ENCODE measurements at regions not wholly inside any gene's neighbourhood (a gene's known extent, or its start where the extent isn't known, plus 50 kb on each side); places are given as distances from the start of the nearest gene placed in this dataset.
"Not testable (repeated sequence)": the region's sequence is repeated elsewhere in the genome, so short reads cannot be mapped to it uniquely, and the experiment has no call there.

- DNase-seq: no peak
Observed at GRCh38 chr6:167690931-167691330, 135.8 kb upstream of the AFDN start.

GRCh38 chr6:167691533-167692312, 135.0 kb upstream of the AFDN start:
- no peak for DNase-seq

GRCh38 chr6:167693478-167693877, 133.2 kb upstream of the AFDN start:
- not testable (repeated sequence) for DNase-seq

- DNase-seq: no peak
Observed at GRCh38 chr6:167695831-167696230, 130.9 kb upstream of the AFDN start.

GRCh38 chr6:167696296-167696695, 130.4 kb upstream of the AFDN start:
- no peak for DNase-seq

- DNase-seq: no peak
Observed at GRCh38 chr6:167697316-167697715, 129.4 kb upstream of the AFDN start.

- no peak for DNase-seq
Observed at GRCh38 chr6:167698540-167698939, 128.2 kb upstream of the AFDN start.

GRCh38 chr6:167699141-167699931, 127.4 kb upstream of the AFDN start:
- peak; percentile 56 to 68 for DNase-seq

- no peak for DNase-seq
Observed at GRCh38 chr6:167700199-167700598, 126.5 kb upstream of the AFDN start.

- no peak for DNase-seq
Observed at GRCh38 chr6:167701010-167701409, 125.7 kb upstream of the AFDN start.

GRCh38 chr6:167702241-167702827, 124.4 kb upstream of the AFDN start:
- no peak for DNase-seq

- no peak for DNase-seq
Observed at GRCh38 chr6:167703347-167703746, 123.4 kb upstream of the AFDN start.

GRCh38 chr6:167703781-167704180, 122.9 kb upstream of the AFDN start:
- no peak for DNase-seq

GRCh38 chr6:167704396-167704901, 122.3 kb upstream of the AFDN start:
- DNase-seq: no peak

GRCh38 chr6:167705211-167705750, 121.4 kb upstream of the AFDN start:
- DNase-seq: no peak

GRCh38 chr6:167706313-167707109, 120.2 kb upstream of the AFDN start:
- peak; percentile 64 to 74 for DNase-seq

- no peak for DNase-seq
Observed at GRCh38 chr6:167707686-167708500, 118.8 kb upstream of the AFDN start.

GRCh38 chr6:167708501-167709094, 118.1 kb upstream of the AFDN start:
- DNase-seq: no peak

- no peak for DNase-seq
Observed at GRCh38 chr6:167709196-167709595, 117.5 kb upstream of the AFDN start.

GRCh38 chr6:167709776-167710336, 116.9 kb upstream of the AFDN start:
- DNase-seq: not testable (repeated sequence)
